ENCODE measurements at regions not wholly inside any gene's neighbourhood (a gene's known extent, or its start where the extent isn't known, plus 50 kb on each side); places are given as distances from the start of the nearest gene placed in this dataset.

DNA sequence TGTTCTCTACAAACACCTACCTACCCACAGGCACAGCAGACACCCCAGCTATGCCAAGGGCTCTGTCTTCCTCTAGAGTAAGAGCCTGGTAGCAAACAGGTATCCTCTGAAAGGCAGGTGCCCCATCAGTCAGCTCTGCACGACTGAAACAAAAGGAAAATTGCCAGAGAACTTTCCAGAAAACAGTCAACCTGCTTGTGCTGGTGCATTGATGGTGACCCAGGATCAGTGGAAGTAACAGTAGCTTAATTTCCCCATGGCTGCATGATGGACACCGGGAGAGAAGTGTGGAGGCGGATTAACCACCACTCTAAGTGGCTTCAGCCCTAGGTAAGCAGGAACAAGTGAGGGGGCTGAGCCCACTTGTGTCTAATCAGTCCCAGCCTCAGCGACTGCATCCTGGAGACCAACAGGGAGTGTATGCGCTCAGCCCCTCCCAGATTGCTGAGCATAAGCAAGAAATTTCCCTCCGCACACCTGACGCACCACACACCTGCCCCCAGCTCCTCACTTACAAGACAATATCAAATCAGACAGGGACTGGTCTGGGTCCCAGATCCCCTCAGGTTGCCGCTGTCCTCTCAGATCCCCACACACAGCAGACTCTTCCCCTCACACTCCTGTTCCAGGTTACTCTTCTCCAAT is 70.7 kb upstream of the IGLL5 start:
- intact Hi-C loops (cut with DNase I; ENCODE audit: low total_unique reads): no loop called here
- Histone ChIP-seq H3K4me3 (no peak overlapping the region), H3K27ac (no peak overlapping the region), H3K27me3 (no peaks in the 10 kb centered on the region), H3K9me3 (no peaks in the 10 kb centered on the region), H3K36me3 (no peaks in the 10 kb centered on the region), H3K4me1 (no peaks in the 10 kb centered on the region)
- no peak for DNase-seq
- TF ChIP-seq, protein P1, sequence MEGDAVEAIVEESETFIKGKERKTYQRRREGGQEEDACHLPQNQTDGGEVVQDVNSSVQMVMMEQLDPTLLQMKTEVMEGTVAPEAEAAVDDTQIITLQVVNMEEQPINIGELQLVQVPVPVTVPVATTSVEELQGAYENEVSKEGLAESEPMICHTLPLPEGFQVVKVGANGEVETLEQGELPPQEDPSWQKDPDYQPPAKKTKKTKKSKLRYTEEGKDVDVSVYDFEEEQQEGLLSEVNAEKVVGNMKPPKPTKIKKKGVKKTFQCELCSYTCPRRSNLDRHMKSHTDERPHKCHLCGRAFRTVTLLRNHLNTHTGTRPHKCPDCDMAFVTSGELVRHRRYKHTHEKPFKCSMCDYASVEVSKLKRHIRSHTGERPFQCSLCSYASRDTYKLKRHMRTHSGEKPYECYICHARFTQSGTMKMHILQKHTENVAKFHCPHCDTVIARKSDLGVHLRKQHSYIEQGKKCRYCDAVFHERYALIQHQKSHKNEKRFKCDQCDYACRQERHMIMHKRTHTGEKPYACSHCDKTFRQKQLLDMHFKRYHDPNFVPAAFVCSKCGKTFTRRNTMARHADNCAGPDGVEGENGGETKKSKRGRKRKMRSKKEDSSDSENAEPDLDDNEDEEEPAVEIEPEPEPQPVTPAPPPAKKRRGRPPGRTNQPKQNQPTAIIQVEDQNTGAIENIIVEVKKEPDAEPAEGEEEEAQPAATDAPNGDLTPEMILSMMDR (IDR thresholded peaks at IDR 0.05): no peak
- TF ChIP-seq POLR2A (IDR thresholded peaks at IDR 0.05): no peak

DNA sequence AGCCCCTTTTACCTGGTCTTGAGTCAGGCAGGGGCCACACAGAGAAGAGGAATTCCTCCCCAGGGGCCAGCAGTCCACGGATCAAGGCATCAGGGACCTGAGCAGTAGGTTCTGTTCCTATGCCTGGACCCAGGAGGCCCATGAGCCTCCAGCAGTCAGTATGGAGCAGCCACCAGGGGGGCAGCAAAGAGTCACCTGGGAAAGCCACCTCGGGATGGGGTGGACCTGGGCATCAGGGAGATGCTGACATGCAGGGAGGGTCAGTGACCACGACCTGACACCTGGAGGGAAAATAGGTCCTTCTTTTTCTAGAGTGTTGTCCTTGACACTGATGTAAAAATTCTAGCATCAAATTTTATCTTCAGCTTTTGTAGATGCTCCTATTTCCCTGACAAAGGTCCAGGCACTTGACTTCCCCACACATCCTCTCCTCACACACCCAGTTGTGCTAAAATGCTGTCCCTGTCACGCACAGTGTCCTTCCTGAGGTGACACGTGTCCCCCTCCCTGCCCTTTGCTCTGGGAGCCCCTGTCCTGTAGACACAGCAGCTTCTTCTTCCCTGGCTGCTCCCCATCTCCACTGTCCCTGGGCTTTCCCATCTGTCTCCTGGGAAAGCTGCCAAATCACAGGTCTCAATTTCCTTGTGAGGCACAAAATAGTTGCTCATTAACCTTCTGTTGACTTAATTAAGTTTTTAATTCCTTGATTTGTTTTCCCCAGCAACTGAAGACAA is 70.0 kb upstream of the IGLL5 start:
- no peak for DNase-seq
- no peaks in the 10 kb centered on the region for H3K4me1 ChIP-seq
- intact Hi-C loops (cut with DNase I; ENCODE audit: low total_unique reads): no loop called here

DNA sequence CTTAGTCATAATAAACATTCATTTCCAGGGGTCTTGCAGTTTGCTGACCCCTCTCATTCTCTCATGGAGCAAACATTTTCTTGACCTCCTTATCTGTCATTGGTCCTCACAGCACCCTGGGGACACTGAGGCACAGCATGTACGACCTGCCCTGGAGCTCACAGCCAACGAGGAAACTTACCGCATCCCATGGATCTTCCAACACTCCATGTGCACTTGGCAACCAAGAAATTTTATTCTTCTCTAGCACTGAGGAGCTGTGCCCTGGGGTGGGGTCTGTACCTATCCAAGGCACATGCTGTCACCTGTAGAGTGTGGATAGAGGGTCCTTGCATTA is 69.4 kb upstream of the IGLL5 start:
- no peak for DNase-seq
- H3K27ac ChIP-seq: no peak overlapping the region
- no peak for TF ChIP-seq POLR2A (IDR thresholded peaks at IDR 0.05)
- TF ChIP-seq, protein P1 (IDR thresholded peaks at IDR 0.05): no peak
- no peaks in the 10 kb centered on the region for H3K36me3 ChIP-seq
- intact Hi-C loops (cut with DNase I; ENCODE audit: low total_unique reads): no loop called here
- no peak overlapping the region for H3K4me3 ChIP-seq
- H3K4me1 ChIP-seq: no peaks in the 10 kb centered on the region
- H3K9me3 ChIP-seq: no peaks in the 10 kb centered on the region
- H3K27me3 ChIP-seq: no peaks in the 10 kb centered on the region

More for the DNA sequence above, 70.0 kb upstream of the IGLL5 start:
- Histone ChIP-seq H3K27ac (no peak overlapping the region), H3K9me3 (no peaks in the 10 kb centered on the region), H3K36me3 (no peaks in the 10 kb centered on the region), H3K4me3 (no peak overlapping the region), H3K27me3 (no peaks in the 10 kb centered on the region)
- TF ChIP-seq POLR2A (IDR thresholded peaks at IDR 0.05): no peak
- TF ChIP-seq, protein P1 (IDR thresholded peaks at IDR 0.05): no peak

- Histone ChIP-seq H3K4me3 (no peak overlapping the region), H3K9me3 (no peaks in the 10 kb centered on the region), H3K27ac (no peak overlapping the region), H3K4me1 (no peaks in the 10 kb centered on the region), H3K27me3 (no peaks in the 10 kb centered on the region), H3K36me3 (no peaks in the 10 kb centered on the region)
- DNase-seq: no peak
- TF ChIP-seq, protein P1 (IDR thresholded peaks at IDR 0.05): no peak
- no peak for TF ChIP-seq POLR2A (IDR thresholded peaks at IDR 0.05)
- intact Hi-C loops (cut with DNase I; ENCODE audit: low total_unique reads): no loop called here
Measured at GRCh38 chr22:22818861-22819855, 68.5 kb upstream of the IGLL5 start.
